NCI-H524 treated with DMSO at 0.1 percent for 48 hours (cell line): ENCODE measurements at regions not wholly inside any gene's neighbourhood (a gene's known extent, or its start where the extent isn't known, plus 50 kb on each side); places are given as distances from the start of the nearest gene placed in this dataset.
"Not testable (repeated sequence)": the region's sequence is repeated elsewhere in the genome, so short reads cannot be mapped to it uniquely, and the experiment has no call there.

Experiments
- DNase-seq: peaks from one replicate; lab custom pipeline; 2025; lab: John Stamatoyannopoulos, UW

GRCh38 chr3:125645616-125646015, 50.3 kb upstream of the OSBPL11 start:
- DNase-seq, result no peak

DNA sequence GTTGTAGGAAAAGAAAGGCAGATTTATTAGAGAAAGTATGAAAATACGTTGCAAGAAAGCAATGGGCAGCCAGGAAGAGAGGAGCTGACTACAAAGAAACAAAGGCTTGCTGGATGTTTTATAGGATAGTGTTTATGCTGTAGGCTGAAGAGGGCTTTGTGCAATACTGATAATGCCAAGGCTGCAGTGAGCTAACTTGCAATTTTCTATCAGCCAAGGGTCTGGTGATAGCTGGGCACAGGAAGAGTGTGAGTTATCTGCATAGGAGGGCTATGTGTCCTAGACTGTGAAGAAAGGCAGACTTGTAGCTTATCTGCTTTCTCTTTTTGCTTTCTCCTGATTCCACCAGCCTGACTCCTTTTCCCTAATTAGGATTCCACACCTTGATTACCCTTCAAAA, 51.3 kb upstream of the OSBPL11 start:
- no peak for DNase-seq

GRCh38 chr3:125647318-125648014, 52.2 kb upstream of the OSBPL11 start:
- no peak for DNase-seq

GRCh38 chr3:125651244-125651643, 55.9 kb upstream of the OSBPL11 start:
- DNase-seq, result peak; percentile 46

GRCh38 chr3:125652349-125652748, 57.1 kb upstream of the OSBPL11 start:
- no peak for DNase-seq

- DNase-seq, result no peak
Measured at GRCh38 chr3:125654526-125654925, 59.2 kb upstream of the OSBPL11 start.

- DNase-seq, result no peak
Measured at GRCh38 chr3:125662675-125663074, 67.4 kb upstream of the OSBPL11 start.

- DNase-seq, result no peak
Measured at GRCh38 chr3:125670352-125670751, 75.1 kb upstream of the OSBPL11 start.

DNA sequence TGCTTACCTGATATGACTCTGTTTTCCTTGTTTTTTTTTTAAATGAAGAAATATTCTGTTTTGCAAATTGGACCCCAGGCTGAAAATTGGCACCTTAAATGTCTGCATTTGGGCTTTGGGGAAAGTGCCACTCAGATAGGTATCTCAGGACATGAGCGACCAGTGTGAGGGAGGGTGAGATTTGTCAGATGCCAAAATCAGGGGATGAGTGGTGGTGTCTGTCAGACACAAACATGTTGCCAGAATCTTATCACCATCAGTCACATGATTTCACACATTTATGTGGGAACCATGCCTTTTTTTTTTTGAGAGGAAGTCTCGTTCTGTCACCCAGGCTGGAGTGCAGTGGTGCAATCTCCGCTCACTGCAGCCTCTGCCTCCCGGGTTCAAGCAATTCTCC, 75.6 kb upstream of the OSBPL11 start:
- DNase-seq, result no peak

GRCh38 chr3:125671461-125672243, 76.4 kb upstream of the OSBPL11 start:
- DNase-seq, result no peak

DNA sequence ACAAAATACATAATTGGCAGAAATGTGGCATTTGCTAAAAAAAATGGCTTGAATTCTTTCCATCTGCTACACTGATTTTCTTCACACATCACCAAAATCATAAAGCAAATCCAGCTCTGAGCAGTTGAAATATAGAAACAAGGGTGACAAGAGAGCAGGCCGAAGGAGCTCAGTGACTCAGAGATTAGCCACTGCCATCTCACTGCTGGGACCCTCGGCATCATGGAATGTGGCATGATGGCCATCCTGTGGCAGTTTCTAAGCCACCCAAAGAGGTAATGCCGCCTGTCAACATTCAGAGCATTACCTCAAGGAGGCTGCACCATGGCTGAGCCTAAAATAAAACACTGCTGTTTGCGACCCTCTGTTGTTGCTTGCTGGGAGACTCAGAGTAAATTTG, 80.5 kb upstream of the OSBPL11 start:
- DNase-seq, result no peak

- no peak for DNase-seq
Measured at GRCh38 chr3:125679258-125679657, 84.0 kb upstream of the OSBPL11 start.

DNA sequence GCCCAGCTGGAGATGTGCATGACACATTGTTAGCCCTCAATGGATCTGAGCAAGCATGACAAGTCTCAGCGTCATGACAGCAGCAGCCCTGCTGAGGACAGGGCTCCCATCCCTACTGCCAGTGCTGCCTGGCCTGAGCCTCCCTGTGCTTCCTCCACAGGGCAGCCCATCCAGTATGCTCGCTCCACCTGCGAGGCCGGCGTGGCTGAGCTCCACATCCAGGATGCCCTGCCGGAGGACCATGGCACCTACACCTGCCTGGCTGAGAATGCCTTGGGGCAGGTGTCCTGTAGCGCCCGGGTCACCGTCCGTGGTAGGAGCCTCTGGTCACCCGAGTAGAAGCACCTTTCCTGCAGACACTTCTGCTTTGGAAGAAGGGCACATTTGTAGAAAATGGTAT, 85.8 kb upstream of the OSBPL11 start:
- no peak for DNase-seq

DNA sequence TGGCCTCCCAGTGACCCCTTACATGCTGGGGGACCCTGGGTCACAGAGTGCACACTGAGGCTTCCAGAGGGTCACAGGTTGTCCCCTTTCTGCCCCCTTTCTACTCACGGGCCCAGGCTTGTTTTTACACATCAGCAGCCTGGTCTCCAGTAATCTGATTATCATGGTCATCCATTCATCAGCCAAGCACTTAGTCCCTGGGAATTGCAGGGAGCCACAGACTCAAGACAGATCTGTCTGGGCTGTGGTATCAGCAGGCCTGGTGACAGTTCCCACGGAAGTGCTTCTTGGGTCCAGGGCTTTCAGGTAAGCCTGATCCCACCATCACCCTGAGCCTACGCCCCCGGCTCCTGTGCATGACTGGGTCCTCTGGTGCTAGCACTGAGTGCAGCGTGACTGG, 86.6 kb upstream of the OSBPL11 start:
- not testable (repeated sequence) for DNase-seq

GRCh38 chr3:125682610-125683009, 87.3 kb upstream of the OSBPL11 start:
- DNase-seq, result not testable (repeated sequence)

- DNase-seq, result no peak
Measured at GRCh38 chr3:125683067-125683829, 88.0 kb upstream of the OSBPL11 start.

- no peak for DNase-seq
Measured at GRCh38 chr3:125684199-125684598, 88.9 kb upstream of the OSBPL11 start.

DNA sequence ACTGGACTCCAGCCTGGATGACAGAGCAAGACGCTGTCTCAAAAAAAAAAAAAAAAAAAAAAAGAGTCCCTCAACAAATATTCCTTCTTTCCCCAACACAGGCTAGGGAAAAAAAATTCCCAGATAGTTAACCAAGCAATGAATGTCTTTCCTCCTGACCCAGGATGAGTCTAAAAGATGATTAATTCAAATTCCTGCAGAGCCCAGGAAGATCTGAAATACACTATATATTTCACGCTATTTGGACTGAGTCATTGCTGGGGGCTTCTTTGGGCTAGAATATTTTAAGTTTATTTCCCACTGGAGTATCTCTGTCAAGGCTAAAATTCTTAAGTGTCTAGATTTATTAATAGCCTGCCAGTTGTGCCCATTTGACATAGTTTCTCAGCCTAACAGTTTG, 90.4 kb upstream of the OSBPL11 start:
- not testable (repeated sequence) for DNase-seq

GRCh38 chr3:125692361-125692760, 97.1 kb upstream of the OSBPL11 start:
- no peak for DNase-seq

DNA sequence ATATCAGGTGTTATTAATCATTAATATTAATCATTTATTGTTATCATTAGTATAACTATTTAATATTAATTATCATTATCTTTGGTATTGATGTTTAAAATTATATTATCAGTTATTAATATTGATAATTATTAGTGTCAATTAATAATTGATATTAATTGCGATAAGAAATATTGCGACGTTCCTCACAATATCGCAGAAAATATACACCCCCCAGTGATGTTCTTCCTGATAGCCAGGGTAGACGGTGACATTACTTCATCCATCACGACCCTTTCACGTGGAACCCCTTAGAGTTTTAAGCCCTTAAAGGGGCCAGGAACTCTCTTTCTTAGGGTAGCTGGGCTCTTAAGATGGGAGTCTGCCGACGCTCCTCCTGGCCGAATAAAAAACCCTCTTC, 98.6 kb upstream of the OSBPL11 start:
- DNase-seq, result no peak

DNA sequence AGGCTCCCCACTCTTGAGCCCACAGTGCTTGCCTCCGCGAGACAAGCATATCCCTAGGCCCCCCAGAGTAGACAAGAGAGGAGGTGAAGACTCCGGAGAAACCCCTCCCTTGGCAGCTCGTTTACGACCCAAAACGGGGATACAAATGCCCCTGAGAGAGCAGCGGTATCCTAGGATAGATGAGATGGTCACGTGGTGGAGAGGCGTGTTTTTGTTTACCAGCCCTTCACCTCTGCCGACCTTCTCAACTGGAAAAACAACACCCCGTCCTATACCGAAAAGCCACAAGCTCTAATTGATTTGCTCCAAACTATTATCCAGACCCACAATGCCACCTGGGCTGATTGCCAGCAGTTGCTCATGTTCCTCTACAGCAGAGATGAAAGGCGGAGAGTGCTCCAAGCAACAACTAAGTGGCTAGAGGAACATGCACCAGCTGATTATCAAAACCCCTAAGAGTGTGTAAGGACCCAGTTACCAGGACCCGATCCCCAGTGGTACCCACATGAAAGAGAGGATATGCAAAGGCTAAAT, 99.5 kb upstream of the OSBPL11 start:
- DNase-seq, result no peak

GRCh38 chr3:125695688-125696087, 100.4 kb upstream of the OSBPL11 start:
- DNase-seq, result no peak

DNA sequence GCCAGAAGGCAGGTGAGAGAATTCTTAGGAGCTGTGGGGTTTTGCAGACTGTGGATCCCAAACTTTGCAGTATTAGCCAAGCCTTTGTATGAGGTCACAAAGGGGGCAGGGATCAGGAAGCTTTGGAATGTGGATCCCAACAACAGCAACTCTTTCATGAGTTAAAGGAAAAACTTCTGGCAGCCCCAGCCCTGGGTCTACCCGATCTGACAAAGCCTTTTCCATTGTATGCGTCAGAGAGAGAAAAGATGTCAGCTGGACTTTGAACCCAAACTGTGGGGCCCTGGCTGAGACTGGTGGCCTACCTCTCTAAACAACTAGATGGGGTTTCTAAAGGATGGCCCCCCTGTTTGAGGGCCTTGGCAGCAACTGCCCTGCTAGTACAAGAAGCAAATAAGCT, 101.8 kb upstream of the OSBPL11 start:
- DNase-seq, result not testable (repeated sequence)
